Thyroid gland (tissue), 4 donors: ENCODE measurements at regions not wholly inside any gene's neighbourhood (a gene's known extent, or its start where the extent isn't known, plus 50 kb on each side); places are given as distances from the start of the nearest gene placed in this dataset.

ENCODE experiments used
- POLR2A ChIP-seq, 2 donors: fragments of 450-650 bp; IDR thresholded peaks; one replicate each; pipeline ENCODE4 v1.6.1; 2017; ENCODE audit warnings: antibody characterized with exemption in 2 of 2, mild to moderate bottlenecking in 2 of 2, moderate library complexity in 1 of 2
- TF ChIP-seq, protein P1 (sequence below), 6 experiments: fragments of 200-600 bp in 3 of 6; fragments of 450-650 bp in 3 of 6; sonication (generic) in 3 of 6; IDR thresholded peaks; one replicate each; pipeline ENCODE4 v1.5.1; 2016 to 2019; ENCODE audit warnings: antibody characterized with exemption in 6 of 6, mild to moderate bottlenecking in 2 of 6, inconsistent platforms in 1 of 6, moderate library complexity in 1 of 6

DNA sequence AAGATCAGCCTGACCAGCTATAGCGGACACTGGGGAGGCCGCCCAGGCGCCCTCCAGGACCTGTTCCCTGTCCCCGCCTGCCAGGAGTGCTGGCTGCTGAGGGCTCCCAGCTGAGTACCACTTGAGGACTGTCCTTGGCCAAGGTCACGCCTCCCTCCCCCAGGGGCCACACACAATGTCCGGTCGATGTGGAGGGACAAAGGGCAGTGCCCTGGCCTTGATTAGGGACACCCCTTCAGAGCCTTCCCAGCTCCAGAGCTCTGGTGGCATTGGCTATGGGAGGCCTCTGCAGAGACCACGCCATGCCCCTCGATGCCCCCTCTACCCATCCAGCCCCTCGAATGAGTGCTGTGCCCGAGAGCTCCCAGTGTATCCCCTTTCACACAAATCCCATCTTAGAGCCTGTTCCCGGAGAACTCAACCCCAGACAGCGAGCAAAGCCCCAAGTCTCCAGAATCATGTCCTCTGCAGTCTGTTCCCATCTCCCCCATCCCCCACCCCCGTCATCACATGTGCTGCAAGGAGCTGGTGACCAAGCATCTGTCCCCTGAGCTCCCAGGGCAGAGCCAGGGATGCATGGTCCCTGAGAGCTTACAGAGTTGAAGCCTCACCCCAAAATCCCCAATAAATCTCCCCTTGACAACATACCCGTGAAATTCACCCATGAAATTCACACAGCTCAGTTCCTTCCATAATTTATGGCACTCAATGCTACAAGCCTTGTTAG is 158.9 kb downstream of the NUP210 start:
- TF ChIP-seq, protein P1, sequence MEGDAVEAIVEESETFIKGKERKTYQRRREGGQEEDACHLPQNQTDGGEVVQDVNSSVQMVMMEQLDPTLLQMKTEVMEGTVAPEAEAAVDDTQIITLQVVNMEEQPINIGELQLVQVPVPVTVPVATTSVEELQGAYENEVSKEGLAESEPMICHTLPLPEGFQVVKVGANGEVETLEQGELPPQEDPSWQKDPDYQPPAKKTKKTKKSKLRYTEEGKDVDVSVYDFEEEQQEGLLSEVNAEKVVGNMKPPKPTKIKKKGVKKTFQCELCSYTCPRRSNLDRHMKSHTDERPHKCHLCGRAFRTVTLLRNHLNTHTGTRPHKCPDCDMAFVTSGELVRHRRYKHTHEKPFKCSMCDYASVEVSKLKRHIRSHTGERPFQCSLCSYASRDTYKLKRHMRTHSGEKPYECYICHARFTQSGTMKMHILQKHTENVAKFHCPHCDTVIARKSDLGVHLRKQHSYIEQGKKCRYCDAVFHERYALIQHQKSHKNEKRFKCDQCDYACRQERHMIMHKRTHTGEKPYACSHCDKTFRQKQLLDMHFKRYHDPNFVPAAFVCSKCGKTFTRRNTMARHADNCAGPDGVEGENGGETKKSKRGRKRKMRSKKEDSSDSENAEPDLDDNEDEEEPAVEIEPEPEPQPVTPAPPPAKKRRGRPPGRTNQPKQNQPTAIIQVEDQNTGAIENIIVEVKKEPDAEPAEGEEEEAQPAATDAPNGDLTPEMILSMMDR (IDR thresholded peaks at IDR 0.05) = no peak
- no peak for TF ChIP-seq POLR2A (IDR thresholded peaks at IDR 0.05)
